ENCODE measurements at regions not wholly inside any gene's neighbourhood (a gene's known extent, or its start where the extent isn't known, plus 50 kb on each side); places are given as distances from the start of the nearest gene placed in this dataset.

DNA sequence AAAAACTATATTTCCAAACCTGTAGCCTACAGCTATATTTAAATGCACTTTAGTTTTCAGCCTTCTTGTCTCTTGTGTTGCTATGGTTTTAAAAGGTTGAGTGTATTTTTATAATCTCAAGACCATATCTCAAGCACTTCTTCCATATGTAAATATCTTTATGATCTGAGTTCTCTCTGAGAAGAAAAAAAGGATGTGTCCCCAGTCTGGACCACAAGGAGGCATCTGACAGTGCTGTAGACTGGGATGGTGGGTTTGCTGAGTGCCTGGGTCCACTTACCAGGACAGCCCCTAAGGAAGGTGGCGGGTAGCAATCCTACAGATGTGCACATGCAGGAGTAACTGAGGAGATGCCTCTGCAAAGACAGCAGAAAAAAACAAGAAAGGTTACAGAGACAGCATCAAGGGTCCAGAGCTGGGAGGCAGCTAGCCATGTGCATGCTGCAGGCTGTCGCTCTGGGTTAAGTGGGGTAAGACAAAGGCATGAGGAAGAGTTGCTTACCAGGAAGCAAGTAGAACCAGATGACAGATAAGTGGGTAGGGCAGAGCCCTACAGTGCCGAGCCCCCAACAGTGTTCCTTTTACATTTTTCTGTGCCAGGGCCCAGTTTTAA, 70.6 kb upstream of the SNRK start:
- TF ChIP-seq, protein P1, sequence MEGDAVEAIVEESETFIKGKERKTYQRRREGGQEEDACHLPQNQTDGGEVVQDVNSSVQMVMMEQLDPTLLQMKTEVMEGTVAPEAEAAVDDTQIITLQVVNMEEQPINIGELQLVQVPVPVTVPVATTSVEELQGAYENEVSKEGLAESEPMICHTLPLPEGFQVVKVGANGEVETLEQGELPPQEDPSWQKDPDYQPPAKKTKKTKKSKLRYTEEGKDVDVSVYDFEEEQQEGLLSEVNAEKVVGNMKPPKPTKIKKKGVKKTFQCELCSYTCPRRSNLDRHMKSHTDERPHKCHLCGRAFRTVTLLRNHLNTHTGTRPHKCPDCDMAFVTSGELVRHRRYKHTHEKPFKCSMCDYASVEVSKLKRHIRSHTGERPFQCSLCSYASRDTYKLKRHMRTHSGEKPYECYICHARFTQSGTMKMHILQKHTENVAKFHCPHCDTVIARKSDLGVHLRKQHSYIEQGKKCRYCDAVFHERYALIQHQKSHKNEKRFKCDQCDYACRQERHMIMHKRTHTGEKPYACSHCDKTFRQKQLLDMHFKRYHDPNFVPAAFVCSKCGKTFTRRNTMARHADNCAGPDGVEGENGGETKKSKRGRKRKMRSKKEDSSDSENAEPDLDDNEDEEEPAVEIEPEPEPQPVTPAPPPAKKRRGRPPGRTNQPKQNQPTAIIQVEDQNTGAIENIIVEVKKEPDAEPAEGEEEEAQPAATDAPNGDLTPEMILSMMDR (IDR thresholded peaks at IDR 0.05; ENCODE audit: borderline replicate concordance, extremely low read depth, low read length, poor library complexity, severe bottlenecking): peak; percentile 29
- TF ChIP-seq EZH2 (IDR thresholded peaks at IDR 0.05; ENCODE audit: borderline replicate concordance, low read depth, low read length, severe bottlenecking): no peak
